ENCODE measurements at regions not wholly inside any gene's neighbourhood (a gene's known extent, or its start where the extent isn't known, plus 50 kb on each side); places are given as distances from the start of the nearest gene placed in this dataset.
A peak's percentile ranks its signal among the peaks of the same experiment; 100 is the strongest.

GRCh38 chr2:234243871-234244565 lies 193.5 kb downstream of the SPP2 start:
- peak in 1 of 2 experiments; percentile 14 for DNase-seq

DNA sequence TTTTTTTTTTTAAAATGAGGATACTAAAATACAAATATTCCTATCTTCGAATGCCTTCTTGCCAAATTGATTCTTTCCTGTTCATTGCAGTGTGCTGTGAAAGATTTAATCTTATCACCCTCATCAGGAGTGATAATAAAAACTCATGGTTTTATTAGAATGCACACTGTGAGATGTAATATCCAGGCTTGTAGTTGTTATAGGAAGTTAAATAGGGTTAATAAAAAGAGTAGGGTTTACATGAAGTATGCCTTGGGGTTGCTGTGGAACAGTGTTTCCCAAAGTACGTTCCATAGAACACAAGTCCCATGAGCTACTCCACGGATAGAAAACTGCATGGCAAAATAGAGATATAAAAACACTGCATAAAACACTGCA lies 191.9 kb downstream of the SPP2 start:
- no peak for DNase-seq

- no peak for DNase-seq
Measured at GRCh38 chr2:234241656-234242458, 191.4 kb downstream of the SPP2 start.

DNA sequence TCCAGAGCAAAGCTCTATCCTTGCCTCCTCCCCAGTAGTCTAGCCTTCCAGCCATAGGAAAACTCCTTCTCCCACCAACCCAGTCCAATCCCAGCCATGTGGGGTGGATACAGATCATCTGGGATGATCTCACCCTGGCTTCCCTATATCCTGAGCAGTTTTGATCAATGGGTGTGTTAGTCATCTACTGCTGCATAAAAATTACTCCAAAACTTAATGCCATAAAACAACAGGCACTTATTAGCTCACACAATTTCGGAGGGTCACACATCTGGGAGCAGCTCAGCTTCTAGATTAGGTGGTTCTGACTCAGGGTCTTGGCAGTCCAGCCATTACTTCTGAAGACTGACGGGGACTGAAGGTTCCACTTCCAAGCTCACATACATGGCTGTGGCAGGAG lies 190.4 kb downstream of the SPP2 start:
- no peak for DNase-seq

- no peak for DNase-seq
Measured at GRCh38 chr2:234235191-234235590, 184.7 kb downstream of the SPP2 start.

DNA sequence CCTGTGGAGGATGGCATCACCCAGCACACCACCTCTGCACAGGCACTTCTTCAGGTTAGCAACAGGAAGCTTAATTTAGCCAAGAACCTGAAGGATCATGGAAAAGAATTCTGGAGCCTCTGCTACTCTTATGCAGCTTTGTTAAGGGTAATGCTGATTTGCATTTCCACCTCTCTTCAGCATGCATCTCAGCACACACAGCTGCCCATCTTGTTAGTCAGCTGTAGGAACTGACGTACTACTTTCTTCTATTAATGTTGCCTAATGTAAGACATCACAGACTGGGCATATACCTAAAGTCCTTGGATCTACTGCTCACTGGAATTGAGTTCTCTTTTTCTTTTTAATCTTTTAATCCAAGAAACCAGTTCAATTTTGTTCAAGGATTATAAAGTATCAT lies 181.0 kb downstream of the SPP2 start:
- no peak for DNase-seq

- DNase-seq, result no peak
Measured at GRCh38 chr2:234219046-234219310, 168.5 kb downstream of the SPP2 start.

GRCh38 chr2:234218266-234219045 lies 168.0 kb downstream of the SPP2 start:
- no peak for DNase-seq

DNA sequence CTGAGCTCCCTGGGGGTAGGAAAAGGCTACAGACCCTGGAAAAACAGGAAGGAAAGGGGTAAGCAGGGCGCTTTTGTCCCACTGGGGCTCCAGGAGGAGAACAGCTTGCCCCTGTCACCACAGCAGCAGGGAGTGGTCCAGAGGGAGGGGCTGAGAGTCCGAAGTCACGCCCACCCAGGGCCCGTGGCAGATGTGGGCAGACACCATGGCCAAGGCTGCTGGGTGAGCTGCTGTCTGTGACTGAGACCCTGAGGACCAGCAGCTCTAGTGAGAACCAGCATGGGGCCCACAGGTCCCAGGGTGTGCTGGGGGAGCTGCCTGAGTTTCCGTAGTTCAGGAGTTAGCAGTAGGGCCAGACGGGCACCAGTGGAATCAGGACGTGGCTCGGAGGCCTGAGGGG lies 162.0 kb downstream of the SPP2 start:
- no peak for DNase-seq

- no peak for DNase-seq
Measured at GRCh38 chr2:234211797-234212196, 161.3 kb downstream of the SPP2 start.

DNA sequence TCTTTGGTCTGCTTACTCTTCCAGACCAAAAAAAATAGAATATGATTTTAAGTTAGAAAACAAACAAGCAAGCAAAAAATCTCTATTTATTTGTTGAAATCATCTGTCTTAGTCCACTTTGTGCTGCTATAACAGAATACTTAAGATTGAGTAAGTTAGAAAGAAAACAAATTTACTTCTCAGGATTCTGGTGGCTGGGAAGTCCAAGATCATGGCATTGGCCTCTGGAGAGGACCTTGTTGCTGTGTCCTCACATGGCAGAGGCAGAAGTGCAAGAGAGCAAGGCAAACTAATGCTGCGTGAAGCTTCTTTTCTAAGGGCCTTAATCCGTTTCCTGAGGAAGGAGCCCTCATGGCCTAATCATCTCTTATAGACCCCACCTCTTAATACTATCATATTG lies 156.2 kb downstream of the SPP2 start:
- DNase-seq, result no peak

DNA sequence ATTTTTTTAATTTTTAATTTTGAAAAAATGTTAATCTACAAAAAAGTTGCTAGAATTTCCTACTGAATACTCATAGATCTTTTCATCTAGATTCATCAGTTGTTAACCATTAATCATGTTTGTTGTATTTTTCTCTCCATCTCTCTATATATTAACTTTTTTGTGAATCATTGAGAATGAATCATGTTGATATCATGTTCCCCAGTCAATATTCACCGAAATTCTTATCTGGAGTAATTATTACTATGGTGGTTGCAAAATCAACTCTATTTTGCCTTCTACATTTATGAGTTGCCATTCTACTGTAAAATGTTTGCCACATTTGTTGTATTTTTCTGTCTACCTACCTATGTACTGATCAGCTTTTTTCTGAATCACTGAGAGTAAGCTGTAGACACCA lies 154.0 kb downstream of the SPP2 start:
- no peak for DNase-seq

- peak; percentile 33 to 51 for DNase-seq
Measured at GRCh38 chr2:234203135-234203984, 152.9 kb downstream of the SPP2 start.

GRCh38 chr2:234202601-234203000 lies 152.1 kb downstream of the SPP2 start:
- DNase-seq, result no peak

DNA sequence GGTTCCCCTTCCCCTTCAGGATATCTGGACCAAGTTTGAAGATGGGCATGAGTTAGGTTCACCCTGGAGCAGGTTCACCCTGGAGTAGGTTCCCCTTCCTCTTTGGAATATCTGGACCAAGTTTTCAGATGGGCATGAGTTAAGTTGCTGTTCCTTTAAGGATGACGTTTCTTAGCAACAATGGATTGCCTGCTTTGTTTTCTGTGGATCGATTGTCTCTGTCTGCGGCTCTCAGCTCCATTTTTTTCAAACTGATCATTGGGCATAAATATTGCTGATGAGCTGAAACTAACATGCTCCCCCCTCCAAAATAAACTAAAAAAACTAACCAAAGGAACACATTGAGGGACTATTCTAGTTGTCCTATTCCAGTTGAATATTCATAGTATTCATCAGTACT lies 149.5 kb downstream of the SPP2 start:
- no peak for DNase-seq

- no peak for DNase-seq
Measured at GRCh38 chr2:234198976-234199375, 148.5 kb downstream of the SPP2 start.

DNA sequence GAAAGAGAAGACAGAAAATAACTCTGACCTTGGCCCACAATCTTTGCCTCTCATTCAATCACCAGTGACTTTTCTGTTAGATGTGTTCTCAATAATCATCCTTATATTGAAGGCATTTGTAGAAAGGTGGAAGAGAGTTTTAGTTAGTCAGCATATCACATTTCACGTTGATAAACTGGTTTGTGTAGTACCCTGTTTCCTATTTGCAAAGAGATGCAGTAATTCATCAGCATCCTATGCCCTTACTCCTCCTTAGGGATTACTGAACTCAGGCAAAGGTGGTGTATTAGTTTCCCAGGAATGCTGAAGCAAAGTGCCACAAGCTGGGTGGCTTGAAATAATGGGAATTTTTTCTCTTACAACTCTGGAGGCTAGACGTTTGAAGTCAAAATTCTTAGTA lies 145.0 kb downstream of the SPP2 start:
- no peak for DNase-seq

DNA sequence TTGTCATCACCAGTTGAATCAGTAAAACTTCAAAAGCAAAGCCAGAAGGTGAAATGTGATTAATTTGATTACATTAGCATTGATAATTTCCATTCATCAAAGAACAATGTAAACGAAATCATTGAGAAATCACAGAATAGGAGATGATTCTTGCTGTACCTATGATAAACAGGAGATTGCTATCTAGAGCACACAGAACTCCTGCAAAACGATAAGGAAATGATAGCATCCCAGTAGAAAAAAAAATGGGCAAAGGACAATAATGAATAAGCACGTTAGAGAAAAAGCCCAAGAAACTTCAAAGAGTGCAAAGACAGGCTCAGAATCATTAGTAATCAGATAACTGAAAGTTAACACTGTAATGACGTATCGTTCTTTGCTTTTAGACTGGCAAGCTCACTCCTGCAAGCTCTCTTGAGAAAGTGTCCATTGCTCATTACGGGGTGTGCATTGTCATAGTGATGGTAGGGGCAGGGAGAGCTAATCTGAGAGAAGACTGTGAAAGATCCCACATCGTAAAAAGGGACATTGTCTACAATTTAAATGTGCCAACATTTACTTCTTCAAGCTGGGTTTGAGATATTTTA lies 143.6 kb downstream of the SPP2 start:
- DNase-seq, result no peak

- peak; percentile 70 to 88 for DNase-seq
Measured at GRCh38 chr2:234191819-234192407, 141.4 kb downstream of the SPP2 start.

DNA sequence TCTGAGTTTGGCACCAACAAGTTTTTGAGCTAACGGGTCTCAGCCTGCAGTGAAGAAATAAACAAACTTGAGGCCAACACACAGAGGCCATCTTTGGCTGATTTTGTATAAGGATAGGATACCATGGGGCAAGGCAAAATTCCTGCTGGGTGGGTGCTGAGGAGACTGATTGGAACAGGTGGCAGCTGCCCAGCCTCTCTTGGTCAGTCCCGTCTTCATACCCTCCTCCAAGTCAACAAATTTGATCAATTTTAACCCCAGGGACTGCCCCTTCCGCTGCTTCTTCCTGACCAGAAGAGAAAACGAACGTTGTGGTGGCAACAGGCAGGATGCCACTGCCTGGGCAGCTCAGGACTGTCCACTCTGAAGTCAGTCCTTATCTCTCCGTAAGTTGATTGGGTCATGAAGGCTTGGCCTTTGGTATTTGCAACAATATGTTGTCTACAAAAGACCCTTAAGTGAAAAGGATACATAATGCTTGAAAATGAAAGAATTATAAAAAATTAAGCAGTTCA lies 139.3 kb downstream of the SPP2 start:
- no peak for DNase-seq

GRCh38 chr2:234189230-234189629 lies 138.7 kb downstream of the SPP2 start:
- DNase-seq, result no peak

DNA sequence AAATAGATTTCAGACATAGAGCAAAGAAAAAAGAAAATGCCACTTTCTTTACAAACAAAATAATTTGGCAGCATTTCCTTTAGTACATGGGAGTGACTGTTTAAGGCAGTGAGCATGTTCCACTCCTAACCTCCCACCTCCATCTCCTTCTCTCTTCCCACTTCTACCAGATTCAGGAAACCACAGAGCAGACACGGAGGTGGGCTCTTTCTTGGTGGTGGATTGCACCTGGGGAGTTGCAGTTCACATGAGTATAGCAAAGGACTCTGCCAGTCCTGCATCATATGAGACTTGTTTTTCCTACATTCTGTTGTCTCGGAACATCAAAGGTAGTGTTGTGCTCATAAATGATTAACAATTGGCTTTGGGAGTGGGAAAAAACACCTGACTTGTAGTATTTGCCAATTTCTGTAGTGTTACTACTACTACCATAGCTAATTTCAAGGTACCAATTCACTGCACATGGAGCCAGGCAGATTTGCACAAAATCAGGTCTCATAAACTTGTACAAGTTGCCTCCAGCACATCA lies 137.2 kb downstream of the SPP2 start:
- no peak for DNase-seq
